Keratinocyte (primary cell): ENCODE measurements at regions not wholly inside any gene's neighbourhood (a gene's known extent, or its start where the extent isn't known, plus 50 kb on each side); places are given as distances from the start of the nearest gene placed in this dataset.

Source experiments
- DNase-seq: peaks from one replicate; pipeline ENCODE4 v3.0.0-alpha.2; 2011; ENCODE audit warnings: low read depth, missing footprints, low spot score
- FAIRE-seq: peaks from 2 replicates; lab custom pipeline; 2011; peaks lifted over from hg19 to GRCh38; lab: Jason Lieb, UNC
- H2AFZ ChIP-seq: 2 replicates; pipeline ENCODE4 v1.6.0; 2012; ENCODE audit warnings: low read length, control low read depth, inconsistent platforms; ENCODE audit not compliant: control insufficient read depth
- H3K27ac ChIP-seq: 2 replicates; pipeline ENCODE4 v1.5.1; 2011; ENCODE audit warnings: low read length; ENCODE audit not compliant: control insufficient read depth, insufficient read depth
- H3K27me3 ChIP-seq: 3 replicates; pipeline ENCODE4 v1.6.0; 2011; ENCODE audit warnings: low read length; ENCODE audit not compliant: control insufficient read depth, insufficient read depth; ENCODE audit errors: extremely low read depth
- H3K36me3 ChIP-seq, 2 experiments: 2 replicates in 1 of 2; 3 replicates in 1 of 2; pipeline ENCODE4 v1.5.1; 2011; ENCODE audit warnings: low read length in 2 of 2, mild to moderate bottlenecking in 1 of 2; ENCODE audit not compliant: control insufficient read depth in 2 of 2, insufficient read depth in 2 of 2; ENCODE audit errors: extremely low read depth in 1 of 2
- H3K4me1 ChIP-seq: 3 replicates; pipeline ENCODE4 v1.5.1; 2011; ENCODE audit warnings: low read length; ENCODE audit not compliant: control insufficient read depth, insufficient read depth; ENCODE audit errors: extremely low read depth
- H3K4me2 ChIP-seq: 3 replicates; pipeline ENCODE4 v1.6.0; 2011; ENCODE audit warnings: low read depth, low read length; ENCODE audit not compliant: control insufficient read depth, insufficient read depth; ENCODE audit errors: extremely low read depth
- H3K4me3 ChIP-seq, 3 experiments: fragments of 200-600 bp in 1 of 3; sonication (generic) in 1 of 3; 2 replicates in 2 of 3; 3 replicates in 1 of 3; pipeline ENCODE4 v1.5.1; 2011 to 2016; ENCODE audit warnings: low read length in 3 of 3, mild to moderate bottlenecking in 3 of 3, control low read depth in 2 of 3, inconsistent platforms in 1 of 3, low read depth in 1 of 3, mixed read lengths in 1 of 3, mixed run types in 1 of 3, moderate library complexity in 1 of 3; ENCODE audit not compliant: control insufficient read depth in 2 of 3, insufficient read depth in 2 of 3; ENCODE audit errors: extremely low read depth in 1 of 3
- H3K79me2 ChIP-seq: 2 replicates; pipeline ENCODE4 v1.6.0; 2012; ENCODE audit warnings: low read length; ENCODE audit not compliant: control insufficient read depth, insufficient read depth
- H3K9ac ChIP-seq: 3 replicates; pipeline ENCODE4 v1.6.0; 2011; ENCODE audit warnings: low read length; ENCODE audit not compliant: control insufficient read depth, insufficient read depth; ENCODE audit errors: extremely low read depth
- H3K9me1 ChIP-seq: 3 replicates; pipeline ENCODE4 v1.6.0; 2011; ENCODE audit warnings: low read length; ENCODE audit not compliant: control insufficient read depth, insufficient read depth; ENCODE audit errors: extremely low read depth
- H3K9me3 ChIP-seq: 2 replicates; pipeline ENCODE4 v1.5.1; 2012; ENCODE audit warnings: low read depth, low read length; ENCODE audit not compliant: control insufficient read depth
- H4K20me1 ChIP-seq: 3 replicates; pipeline ENCODE4 v1.6.0; 2011; ENCODE audit warnings: low read length; ENCODE audit not compliant: control insufficient read depth, insufficient read depth; ENCODE audit errors: extremely low read depth
- EZH2 ChIP-seq: IDR thresholded peaks from one replicate; pipeline ENCODE4 v1.6.1; 2012; ENCODE audit warnings: inconsistent platforms, mild to moderate bottlenecking, low read length, moderate library complexity
- dilution Hi-C: fragments of 300-500 bp; cut with MboI; formaldehyde crosslinking; loops from one replicate; pipeline ENCODE4 v1.7.0; 2020; ENCODE audit warnings: low sequenced_read_pairs; ENCODE audit not compliant: extremely low pct_ligation_motif_present
- TF ChIP-seq, protein P1 (sequence below), 3 experiments: IDR thresholded peaks in 1 of 3; conservative IDR thresholded peaks in 1 of 3; optimal IDR thresholded peaks in 1 of 3; 2 replicates in 2 of 3; 3 replicates in 1 of 3; pipeline versions ENCODE3 to v1.5.1; 2011; ENCODE audit warnings: low read length in 3 of 3, mild to moderate bottlenecking in 3 of 3, moderate library complexity in 2 of 3, control low read depth in 1 of 3, inconsistent platforms in 1 of 3; ENCODE audit not compliant: insufficient read depth in 2 of 3; ENCODE audit errors: extremely low read depth in 1 of 3

DNA sequence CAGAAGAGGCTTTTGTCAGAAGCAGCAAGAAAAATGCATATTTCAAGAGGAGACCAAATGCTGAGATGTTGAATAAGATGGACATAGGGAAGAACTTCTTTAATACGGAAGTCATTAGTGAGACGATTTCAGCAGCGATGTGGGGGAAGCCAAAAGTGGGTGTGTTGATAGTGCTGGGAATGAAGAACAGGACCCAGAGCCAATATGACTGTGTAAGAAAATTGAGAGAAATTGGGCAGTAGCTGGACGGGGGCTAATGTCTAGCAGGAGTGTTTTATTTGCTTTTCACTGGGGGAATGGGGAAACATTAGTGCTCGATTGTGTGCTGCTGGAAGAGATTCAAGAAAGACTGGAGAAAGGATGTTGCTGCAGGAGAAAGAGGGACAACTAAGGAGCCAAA lies 788.7 kb upstream of the KLHL29 start:
- no peak for FAIRE-seq
- TF ChIP-seq EZH2: no peak
- TF ChIP-seq, protein P1, sequence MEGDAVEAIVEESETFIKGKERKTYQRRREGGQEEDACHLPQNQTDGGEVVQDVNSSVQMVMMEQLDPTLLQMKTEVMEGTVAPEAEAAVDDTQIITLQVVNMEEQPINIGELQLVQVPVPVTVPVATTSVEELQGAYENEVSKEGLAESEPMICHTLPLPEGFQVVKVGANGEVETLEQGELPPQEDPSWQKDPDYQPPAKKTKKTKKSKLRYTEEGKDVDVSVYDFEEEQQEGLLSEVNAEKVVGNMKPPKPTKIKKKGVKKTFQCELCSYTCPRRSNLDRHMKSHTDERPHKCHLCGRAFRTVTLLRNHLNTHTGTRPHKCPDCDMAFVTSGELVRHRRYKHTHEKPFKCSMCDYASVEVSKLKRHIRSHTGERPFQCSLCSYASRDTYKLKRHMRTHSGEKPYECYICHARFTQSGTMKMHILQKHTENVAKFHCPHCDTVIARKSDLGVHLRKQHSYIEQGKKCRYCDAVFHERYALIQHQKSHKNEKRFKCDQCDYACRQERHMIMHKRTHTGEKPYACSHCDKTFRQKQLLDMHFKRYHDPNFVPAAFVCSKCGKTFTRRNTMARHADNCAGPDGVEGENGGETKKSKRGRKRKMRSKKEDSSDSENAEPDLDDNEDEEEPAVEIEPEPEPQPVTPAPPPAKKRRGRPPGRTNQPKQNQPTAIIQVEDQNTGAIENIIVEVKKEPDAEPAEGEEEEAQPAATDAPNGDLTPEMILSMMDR (optimal IDR thresholded peaks at IDR 0.05 in 1 of 3, IDR thresholded peaks at IDR 0.05 in 1 of 3, conservative IDR thresholded peaks at IDR 0.05 in 1 of 3; ENCODE audit: extremely low read depth in 1 of 3, insufficient read depth in 2 of 3, low read length in 3 of 3): no peak
- no peak overlapping the region for H3K27ac ChIP-seq
- H3K4me2 ChIP-seq: no peak overlapping the region
- no peak overlapping the region for H3K4me3 ChIP-seq
- H2AFZ ChIP-seq: no peak overlapping the region
- H3K9me3 ChIP-seq: no peaks in the 10 kb centered on the region
- H3K4me1 ChIP-seq: no peaks in the 10 kb centered on the region
- no peaks in the 10 kb centered on the region for H3K36me3 ChIP-seq
- H4K20me1 ChIP-seq: no peaks in the 10 kb centered on the region
- no peaks in the 10 kb centered on the region for H3K79me2 ChIP-seq
- dilution Hi-C loops: no loop called here
- no peaks in the 10 kb centered on the region for H3K27me3 ChIP-seq
- H3K9ac ChIP-seq: no peak overlapping the region
- no peaks in the 10 kb centered on the region for H3K9me1 ChIP-seq
- DNase-seq: no peak

DNA sequence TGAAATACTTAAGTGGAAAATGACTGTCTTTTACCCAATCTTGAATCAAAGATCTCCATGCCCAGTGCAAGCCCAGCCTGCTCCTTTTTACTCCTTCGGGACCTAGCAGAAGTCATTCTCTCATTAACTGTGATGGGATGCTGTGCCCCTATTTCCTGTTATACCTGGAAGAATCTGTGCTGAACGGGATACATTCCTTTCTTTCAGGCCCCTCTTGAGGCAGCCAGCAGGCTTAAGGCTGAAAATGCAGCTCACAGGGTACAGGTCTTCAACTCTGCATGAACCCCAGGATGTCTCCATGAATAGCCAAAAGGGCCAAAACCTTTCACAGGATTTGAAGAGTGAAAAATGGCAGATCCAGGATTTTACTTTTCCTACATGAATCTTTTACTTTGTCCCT lies 784.8 kb upstream of the KLHL29 start:
- no peaks in the 10 kb centered on the region for H3K27me3 ChIP-seq
- no peaks in the 10 kb centered on the region for H3K9me3 ChIP-seq
- no peak overlapping the region for H3K4me3 ChIP-seq
- TF ChIP-seq, protein P1 (optimal IDR thresholded peaks at IDR 0.05 in 1 of 3, IDR thresholded peaks at IDR 0.05 in 1 of 3, conservative IDR thresholded peaks at IDR 0.05 in 1 of 3; ENCODE audit: extremely low read depth in 1 of 3, insufficient read depth in 2 of 3, low read length in 3 of 3): no peak
- TF ChIP-seq EZH2: no peak
- no peak for DNase-seq
- no peak overlapping the region for H3K9ac ChIP-seq
- dilution Hi-C loops: no loop called here
- H3K4me2 ChIP-seq: no peak overlapping the region
- no peak overlapping the region for H2AFZ ChIP-seq
- FAIRE-seq: no peak
- no peaks in the 10 kb centered on the region for H3K36me3 ChIP-seq
- no peaks in the 10 kb centered on the region for H4K20me1 ChIP-seq
- no peaks in the 10 kb centered on the region for H3K9me1 ChIP-seq
- no peaks in the 10 kb centered on the region for H3K4me1 ChIP-seq
- H3K27ac ChIP-seq: no peak overlapping the region
- no peaks in the 10 kb centered on the region for H3K79me2 ChIP-seq
